Activated effector memory CD4-positive, alpha-beta T cell treated with Interleukin-2 at 50 U/mL for 16 hours (primary cell): ENCODE measurements at regions not wholly inside any gene's neighbourhood (a gene's known extent, or its start where the extent isn't known, plus 50 kb on each side); places are given as distances from the start of the nearest gene placed in this dataset.
"Not testable (repeated sequence)": the region's sequence is repeated elsewhere in the genome, so short reads cannot be mapped to it uniquely, and the experiment has no call there.

Source experiments
- DNase-seq: peaks from one replicate; pipeline ENCODE4 v3.0.0-alpha.2; 2020

DNA sequence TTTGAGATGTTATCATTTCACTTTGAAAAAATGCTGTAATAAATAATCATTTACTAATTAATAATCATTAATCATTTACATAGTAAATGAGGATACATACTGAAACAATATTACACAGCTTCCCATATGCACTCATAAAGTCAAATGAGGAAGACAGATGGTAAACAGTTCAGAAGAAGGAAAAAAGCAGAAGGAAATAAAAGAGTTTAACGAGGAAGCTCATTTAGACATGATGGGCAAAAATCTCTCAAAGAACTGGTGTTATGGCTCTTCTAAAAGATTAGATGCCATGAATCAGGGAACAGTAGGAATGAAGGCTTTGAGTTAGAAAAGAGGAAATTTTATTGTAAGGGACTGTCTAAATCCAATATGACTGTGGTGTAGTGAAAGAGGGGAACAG lies 347.6 kb downstream of the PTPRC start:
- DNase-seq = no peak

DNA sequence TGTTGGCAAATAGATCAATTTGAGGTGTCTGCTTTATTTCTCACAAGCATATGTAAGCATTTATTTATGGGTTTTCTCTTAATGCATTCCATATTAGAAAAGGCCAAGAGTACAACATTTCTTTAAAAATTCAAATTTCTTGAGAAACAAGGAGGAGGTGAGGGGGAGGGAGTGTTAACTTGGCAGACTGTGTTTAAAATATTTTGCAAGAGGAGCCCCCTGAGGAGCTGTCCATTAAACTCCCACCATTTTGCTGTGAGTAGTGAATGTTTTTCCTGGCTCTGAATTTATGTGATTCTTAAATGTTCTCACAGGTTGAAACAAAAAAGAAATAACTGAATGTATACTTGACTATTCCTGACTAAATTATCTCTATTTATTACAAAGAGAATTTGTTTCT lies 363.8 kb downstream of the PTPRC start:
- no peak for DNase-seq

- DNase-seq = no peak
Observed at GRCh38 chr1:199007423-199007822, 368.6 kb downstream of the PTPRC start.

- no peak for DNase-seq
Observed at GRCh38 chr1:199009447-199009846, 370.6 kb downstream of the PTPRC start.

DNA sequence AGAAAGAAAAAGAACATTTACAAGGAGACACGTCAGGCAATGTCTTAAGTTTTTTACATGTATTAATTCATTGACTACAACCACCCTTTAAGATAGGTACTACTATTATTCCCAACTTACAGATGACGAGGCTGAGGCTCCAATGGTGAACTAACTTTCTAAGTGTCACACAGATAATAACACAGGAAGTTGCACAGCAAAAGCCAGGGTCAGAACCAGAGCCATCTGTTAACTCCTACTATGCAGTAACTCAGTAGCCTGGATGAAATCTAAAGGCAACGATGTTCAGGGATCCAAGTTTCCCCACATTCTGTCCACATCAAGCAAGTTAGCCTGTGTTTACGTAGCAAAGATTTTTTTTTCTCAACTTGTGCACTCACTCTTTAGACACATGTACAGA lies 371.7 kb downstream of the PTPRC start:
- no peak for DNase-seq

DNA sequence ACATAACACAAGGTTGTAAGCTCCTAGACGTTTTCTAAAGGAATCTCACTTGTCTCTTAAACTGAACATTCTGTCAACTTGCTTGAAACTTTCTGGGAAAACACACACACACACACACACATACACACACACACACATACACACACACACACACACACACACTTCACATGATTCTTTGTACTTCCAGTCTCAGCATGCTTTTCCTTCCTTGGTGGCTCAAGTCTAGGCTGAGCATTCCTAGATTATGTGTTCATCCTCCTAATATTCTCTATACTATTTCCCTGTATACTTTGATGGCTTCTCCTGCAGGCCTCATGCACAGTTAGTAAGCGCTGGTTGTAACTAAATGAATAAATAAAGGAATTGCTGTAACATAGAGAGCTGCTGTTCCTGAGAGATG lies 372.1 kb downstream of the PTPRC start:
- DNase-seq = no peak

DNA sequence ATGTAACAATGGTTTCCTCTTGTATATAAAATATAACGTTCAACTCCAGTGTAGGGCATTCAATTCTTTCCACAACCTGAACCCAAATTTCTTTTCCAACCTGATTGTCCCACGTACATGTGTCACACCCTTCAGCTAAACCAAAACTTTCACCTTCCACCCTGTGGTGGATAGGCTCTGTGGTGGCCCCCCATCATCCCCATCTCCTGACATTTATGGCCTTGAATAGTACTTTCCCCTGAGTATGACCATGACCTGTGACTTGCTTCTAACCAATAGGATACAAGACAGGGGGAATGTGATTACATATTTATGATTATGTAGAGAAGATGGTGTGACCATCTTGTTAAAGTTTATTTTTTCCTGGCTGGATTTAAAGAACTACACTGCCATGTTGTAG lies 377.0 kb downstream of the PTPRC start:
- DNase-seq = no peak

DNA sequence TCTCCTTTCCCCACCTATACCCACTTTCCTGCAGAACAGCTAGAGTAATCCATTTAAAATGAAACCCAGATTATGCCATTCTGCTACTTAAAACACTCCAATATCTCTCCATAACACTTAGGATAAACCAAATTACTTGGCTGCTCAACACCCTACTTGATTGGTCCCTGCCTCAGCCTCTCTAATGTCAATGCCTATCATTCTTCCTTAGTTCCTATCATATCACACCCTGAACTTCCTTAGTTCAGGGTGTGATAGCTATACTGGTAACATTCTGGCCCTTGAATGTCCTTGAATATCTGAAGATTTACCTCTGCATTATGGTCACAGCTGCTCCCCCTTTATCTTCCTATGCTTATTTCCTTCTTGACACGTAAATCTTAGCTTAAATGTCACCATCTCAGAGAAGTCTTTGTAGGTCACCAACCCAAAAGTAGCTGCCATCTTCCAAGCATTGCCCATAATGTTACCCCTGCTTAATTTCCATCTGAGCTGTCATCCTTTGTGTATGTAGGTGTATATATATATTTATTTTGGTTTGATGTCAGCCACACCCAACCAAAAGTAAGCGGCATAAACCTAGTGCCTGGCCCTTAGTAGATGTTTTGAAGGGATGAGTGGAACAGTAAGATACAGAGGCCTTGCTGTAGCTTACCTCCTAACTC lies 379.8 kb downstream of the PTPRC start:
- no peak for DNase-seq

DNA sequence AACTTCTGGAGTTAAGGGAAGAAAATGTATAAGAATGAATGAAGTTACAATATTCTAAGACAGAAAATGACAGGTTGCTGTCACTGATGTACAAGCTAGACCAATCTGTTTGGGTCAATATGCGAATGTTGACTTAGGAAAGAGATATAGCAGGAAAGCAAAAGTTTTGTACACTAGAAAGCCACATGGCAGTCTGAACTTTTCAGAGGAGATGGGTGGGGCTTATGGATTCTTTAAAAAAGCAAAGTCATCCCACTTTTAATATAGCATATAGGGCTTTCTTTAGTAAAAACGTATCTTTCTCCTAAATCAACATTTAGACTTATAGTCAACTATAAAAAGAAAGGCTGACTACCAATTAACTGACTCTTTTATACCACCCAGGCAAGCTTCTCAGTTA lies 381.2 kb downstream of the PTPRC start:
- no peak for DNase-seq

- DNase-seq = no peak
Observed at GRCh38 chr1:199020904-199021303, 382.1 kb downstream of the PTPRC start.

DNA sequence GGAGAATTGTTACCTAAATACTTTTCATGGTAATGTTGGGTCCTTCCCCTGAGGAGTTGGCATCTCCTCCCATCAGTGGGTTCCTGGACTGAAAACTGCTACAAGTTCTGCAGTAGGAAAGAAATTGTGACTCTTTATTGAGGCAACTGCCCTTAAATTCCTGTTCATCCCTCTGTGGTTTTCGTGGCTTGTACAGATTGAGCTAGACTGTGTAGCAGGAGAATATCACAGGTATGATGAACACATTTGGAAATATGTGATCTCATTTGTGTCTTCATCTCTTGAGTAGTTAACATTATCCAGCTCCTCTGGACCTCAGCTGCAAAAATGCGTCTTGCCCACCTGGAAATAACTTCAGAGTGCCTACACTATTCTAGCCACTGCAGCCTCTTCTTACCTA lies 390.6 kb downstream of the PTPRC start:
- no peak for DNase-seq

DNA sequence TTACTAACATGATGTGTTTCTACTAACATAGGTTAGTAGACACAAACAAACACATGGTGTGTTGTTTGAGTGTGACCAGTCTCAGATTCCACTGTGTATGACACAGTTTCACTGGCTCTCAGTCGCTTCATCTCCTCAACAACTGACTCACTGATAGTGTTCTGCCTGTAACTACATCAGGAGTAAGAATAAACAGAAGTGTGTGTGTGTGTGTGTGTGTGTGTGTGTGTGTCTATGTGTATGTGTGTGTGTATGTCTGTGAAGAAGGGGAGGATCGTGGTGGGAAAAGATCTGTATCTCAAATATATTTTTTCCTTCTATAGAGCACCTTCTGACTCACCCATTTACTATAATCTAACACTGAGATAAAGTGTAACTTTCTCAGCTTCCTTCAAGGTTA lies 391.0 kb downstream of the PTPRC start:
- no peak for DNase-seq

DNA sequence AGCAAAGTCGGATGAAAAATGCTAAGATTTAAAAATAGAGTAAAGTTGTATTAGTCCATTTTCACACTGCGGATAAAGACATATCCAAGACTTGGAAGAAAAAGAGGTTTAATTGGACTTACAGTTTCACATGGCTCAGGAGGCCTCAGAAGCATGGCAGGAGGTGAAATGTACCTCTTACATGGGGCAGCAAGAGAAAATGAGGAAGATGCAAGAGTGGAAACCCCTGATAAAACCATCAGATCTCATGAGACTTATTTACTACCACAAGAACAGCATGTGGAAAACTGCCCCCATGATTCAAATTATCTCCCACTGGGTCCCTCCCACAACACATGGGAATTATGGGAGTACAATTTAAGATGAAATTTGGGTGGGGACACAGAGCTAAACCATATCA lies 391.7 kb downstream of the PTPRC start:
- DNase-seq = not testable (repeated sequence)

DNA sequence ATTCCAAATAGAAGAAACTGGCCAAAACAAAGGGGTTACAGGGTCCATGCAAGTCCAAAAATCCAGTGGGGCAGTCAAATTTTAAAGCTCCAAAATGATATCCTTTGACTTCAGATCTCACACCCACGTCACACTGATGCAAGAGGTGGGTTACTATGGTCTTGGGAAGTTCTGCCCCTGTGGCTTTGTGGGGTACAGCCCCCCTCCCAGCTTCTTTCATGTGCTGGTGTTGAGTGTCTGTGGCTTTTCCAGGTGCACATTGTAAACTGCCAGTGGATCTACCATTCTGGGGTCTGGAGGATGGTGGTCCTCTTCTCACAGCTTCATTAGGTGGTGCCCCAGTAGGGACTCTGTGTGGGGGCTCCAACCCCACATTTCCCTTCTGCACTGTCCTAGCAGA lies 392.3 kb downstream of the PTPRC start:
- not testable (repeated sequence) for DNase-seq

DNA sequence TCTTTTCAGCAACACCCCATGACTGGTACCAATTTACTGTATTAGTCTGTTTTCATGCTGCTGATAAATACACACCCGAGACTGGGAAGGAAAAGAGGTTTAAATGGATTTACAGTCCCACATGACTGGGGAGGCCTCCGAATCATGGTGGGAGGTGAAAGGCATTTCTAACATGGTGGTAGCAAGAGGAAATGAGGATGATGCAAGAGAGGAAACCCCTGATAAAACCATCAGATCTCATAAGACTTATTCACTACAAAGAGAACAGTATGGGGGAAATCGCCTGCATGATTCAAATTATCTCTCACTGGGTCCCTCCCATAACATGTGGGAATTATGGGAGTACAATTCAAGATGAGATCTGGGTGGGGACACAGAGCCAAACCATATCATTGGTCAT lies 393.6 kb downstream of the PTPRC start:
- not testable (repeated sequence) for DNase-seq

GRCh38 chr1:199033661-199034060 lies 394.8 kb downstream of the PTPRC start:
- no peak for DNase-seq

DNA sequence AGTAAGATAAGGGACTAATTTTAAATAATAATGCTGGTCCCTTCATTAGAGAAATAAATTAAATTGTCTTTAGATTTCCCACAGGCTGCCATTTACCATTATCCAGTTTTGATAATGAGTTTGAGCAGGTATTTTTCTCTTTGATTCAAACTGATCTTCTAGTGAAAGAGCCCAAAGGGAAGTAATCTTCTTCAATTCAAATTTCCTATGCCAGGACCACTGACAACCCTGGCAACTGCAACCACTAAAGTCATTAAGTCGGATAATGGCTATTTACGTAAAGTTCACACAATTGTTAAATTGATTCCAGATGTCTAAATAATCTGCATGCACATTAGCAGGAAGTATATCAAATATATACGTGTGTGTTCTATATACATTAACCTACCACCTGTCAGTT lies 399.3 kb downstream of the PTPRC start:
- DNase-seq = no peak

DNA sequence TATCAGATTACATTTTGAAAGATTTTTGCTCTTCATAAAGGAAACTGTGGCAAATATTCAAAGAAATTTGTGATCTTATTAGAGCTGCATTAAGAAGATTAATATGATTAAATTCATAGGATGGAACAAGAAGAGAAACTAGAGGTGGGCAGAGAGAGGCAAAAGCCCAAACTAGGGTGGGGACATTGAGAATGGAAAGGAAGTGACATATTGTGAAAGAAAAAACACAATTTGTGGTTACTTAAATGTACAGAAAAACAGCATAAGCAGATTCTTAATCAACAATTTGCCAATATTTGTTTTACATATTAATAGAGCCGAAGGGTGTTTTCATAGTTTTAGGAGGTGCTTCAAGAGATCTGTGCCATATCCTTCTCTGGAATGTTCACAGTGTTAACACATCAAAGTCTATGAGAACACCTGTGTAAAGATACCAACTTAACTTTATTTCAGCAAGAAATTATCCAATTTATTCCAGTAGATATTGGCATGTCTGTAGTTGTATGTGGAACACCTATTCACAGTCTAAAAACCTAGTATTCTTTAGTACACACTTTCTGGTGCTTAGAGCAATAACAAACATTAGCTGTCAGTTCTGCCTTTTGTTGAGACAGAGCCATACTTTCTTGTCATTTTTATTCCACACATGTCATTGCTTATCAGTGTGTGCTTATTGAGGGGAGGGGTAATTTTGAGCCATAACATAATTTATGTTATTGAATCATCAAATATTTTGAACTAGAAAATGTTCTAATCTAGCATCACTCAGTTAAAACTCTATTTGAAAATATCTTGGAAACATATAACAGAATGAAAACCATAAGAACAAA lies 401.5 kb downstream of the PTPRC start:
- DNase-seq = no peak

- no peak for DNase-seq
Observed at GRCh38 chr1:199041173-199041914, 402.5 kb downstream of the PTPRC start.

DNA sequence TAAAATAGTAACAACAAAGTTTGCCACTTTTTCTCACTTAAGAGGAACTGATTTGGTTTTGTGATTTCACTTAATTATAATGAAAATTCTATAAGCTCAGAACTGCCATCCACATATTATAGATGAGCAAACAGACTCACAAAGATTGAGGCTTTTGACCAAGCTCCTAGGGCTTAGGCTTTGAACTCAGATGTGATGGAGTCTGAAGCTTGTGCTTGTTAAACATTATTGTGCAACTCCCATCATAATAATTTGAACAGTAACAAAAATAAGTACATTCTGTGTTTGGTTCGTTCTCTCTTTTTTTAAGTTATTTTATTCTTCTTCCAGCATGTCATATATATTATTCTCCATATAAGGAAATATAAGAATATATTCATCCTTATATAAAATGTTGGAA lies 403.4 kb downstream of the PTPRC start:
- DNase-seq = no peak

- no peak for DNase-seq
Observed at GRCh38 chr1:199044191-199044590, 405.4 kb downstream of the PTPRC start.

DNA sequence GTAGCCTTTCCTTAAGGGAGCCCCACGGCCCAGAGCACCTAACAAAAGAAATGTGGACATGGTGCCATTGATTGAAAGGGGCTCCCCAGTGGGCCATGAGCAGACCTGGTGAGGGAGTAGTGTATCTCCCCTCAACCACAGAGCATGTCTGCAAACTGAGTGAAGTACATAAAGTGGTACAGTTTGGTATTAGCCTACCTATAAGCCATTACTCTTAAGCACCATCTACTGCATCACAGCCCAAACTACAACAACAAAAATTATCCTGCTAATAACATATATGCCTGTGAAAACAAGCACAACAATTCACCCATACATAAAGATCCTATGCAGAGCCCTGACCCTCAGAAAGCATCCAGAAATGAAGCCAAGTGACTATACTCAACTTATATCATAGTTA lies 407.8 kb downstream of the PTPRC start:
- no peak for DNase-seq

GRCh38 chr1:199054694-199055093 lies 415.9 kb downstream of the PTPRC start:
- no peak for DNase-seq

DNA sequence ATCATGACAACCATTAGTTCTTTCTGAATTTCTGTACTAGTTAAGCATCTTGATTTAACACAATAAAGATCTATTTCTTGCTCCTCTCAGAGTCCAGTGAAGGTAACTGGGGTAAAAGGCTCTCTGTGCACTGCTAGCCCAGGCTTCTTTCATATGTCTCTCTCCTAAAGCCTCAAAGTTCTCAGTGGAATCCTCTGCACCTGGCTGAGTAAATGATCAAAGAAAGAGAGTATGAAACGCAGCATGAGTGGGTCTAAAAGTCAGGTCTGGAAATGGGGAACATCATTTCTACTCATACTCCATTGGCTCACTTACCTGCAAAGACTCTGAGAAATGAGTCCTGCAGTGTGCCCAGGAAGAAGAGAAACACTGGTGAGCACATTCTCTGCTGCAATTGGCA lies 418.5 kb downstream of the PTPRC start:
- DNase-seq = no peak
